ENCODE measurements at regions not wholly inside any gene's neighbourhood (a gene's known extent, or its start where the extent isn't known, plus 50 kb on each side); places are given as distances from the start of the nearest gene placed in this dataset.
A peak's percentile ranks its signal among the peaks of the same experiment; 100 is the strongest.
"Not testable (repeated sequence)": the region's sequence is repeated elsewhere in the genome, so short reads cannot be mapped to it uniquely, and the experiment has no call there.

DNA sequence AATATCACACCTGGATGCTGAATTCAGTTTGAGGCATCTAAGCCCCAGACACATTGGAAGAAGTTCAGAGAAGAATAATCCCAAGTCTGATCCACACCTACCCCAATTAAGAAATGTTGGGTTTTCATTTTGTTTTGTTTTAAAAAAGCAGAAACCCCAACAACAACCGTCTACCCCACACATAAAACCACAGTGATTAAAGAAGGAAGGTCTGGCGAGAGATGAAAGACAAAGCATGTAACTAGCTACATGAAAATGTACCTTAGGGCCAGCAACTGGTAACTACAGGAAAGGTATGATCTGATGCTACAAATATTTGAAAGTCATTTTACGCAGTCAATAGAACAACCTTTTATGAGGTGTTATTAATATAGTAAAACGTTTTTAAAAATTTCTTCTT, 1112.3 kb downstream of the GATA3 start:
- Mint-ChIP-seq H3K4me3 (no peak overlapping the region), H3K4me1 (ENCODE audit: low read depth) (peaks cover 30% of the 10 kb centered on the region), H3K36me3 (ENCODE audit: low read depth) (no peaks in the 10 kb centered on the region), H3K27ac (no peak overlapping the region), H3K9me3 (peaks cover 10% of the 10 kb centered on the region), H3K27me3 (no peaks in the 10 kb centered on the region)
- H3K9me3 ChIP-seq (ENCODE audit: control insufficient read depth in 1 of 2, insufficient read depth in 1 of 2, low read length in 2 of 2) = no peaks in the 10 kb centered on the region
- ChIA-PET CTCF (no interaction called here), POLR2A (no interaction called here)
- DNase-seq (no peak), ATAC-seq (ENCODE audit: poor library complexity) (no peak)
- no peak overlapping the region for H3K27ac ChIP-seq (ENCODE audit: low read depth in 1 of 2, low read length in 2 of 2)
- intact Hi-C loops (cut with DNase I, micrococcal nuclease) = no loop called here
- H3K4me1 ChIP-seq (ENCODE audit: insufficient read depth, low read length) = no peaks in the 10 kb centered on the region
- TF ChIP-seq CTCF (IDR thresholded peaks at IDR 0.05) = no peak
- H3K36me3 ChIP-seq (ENCODE audit: insufficient read depth, low read length) = no peaks in the 10 kb centered on the region
- H3K27me3 ChIP-seq (ENCODE audit: control insufficient read depth in 1 of 2, insufficient read depth in 2 of 2, low read length in 2 of 2) = no peaks in the 10 kb centered on the region
- no peak overlapping the region for H3K4me3 ChIP-seq (ENCODE audit: low read length)

GRCh38 chr10:9172276-9172675, 1117.8 kb downstream of the GATA3 start:
- no peaks in the 10 kb centered on the region for H3K27me3 ChIP-seq (ENCODE audit: control insufficient read depth in 1 of 2, insufficient read depth in 2 of 2, low read length in 2 of 2)
- Mint-ChIP-seq H3K36me3 (ENCODE audit: low read depth) (no peaks in the 10 kb centered on the region), H3K27me3 (peaks cover 4% of the 10 kb centered on the region), H3K9me3 (no peaks in the 10 kb centered on the region), H3K4me1 (ENCODE audit: low read depth) (peaks cover 14% of the 10 kb centered on the region), H3K27ac (no peak overlapping the region), H3K4me3 (no peak overlapping the region)
- ATAC-seq (ENCODE audit: poor library complexity) (no peak), DNase-seq (no peak)
- H3K4me3 ChIP-seq (ENCODE audit: low read length) = no peak overlapping the region
- ChIA-PET CTCF (no interaction called here), POLR2A (no interaction called here)
- H3K4me1 ChIP-seq (ENCODE audit: insufficient read depth, low read length) = no peaks in the 10 kb centered on the region
- TF ChIP-seq CTCF (IDR thresholded peaks at IDR 0.05) = no peak
- intact Hi-C loops (cut with DNase I, micrococcal nuclease) = no loop called here
- peaks cover 0 to 4% of the 10 kb centered on the region in 2 experiments for H3K9me3 ChIP-seq (ENCODE audit: control insufficient read depth in 1 of 2, insufficient read depth in 1 of 2, low read length in 2 of 2)
- no peaks in the 10 kb centered on the region for H3K36me3 ChIP-seq (ENCODE audit: insufficient read depth, low read length)
- H3K27ac ChIP-seq (ENCODE audit: low read depth in 1 of 2, low read length in 2 of 2) = no peak overlapping the region

DNA sequence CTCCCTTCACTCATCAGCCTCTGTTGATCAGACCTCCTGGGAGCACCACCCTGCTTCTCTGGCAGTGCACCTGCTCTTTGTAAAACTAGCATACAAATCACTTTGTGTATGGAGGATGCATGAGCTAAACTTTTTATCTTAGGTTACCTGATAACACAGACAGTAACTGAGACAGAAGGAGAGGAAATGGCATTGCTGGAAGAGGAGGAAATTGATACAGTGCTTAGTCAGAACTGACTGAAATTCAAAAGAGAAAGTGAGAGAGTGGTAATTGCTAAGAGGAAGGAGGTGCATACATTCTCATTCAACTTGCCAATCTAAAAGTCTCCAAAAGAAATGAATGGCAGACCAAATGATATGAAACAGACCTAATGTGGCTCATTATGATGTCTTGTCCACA, 1120.7 kb downstream of the GATA3 start:
- Mint-ChIP-seq H3K4me1 (ENCODE audit: low read depth) (peaks cover 10% of the 10 kb centered on the region), H3K4me3 (no peak overlapping the region), H3K27me3 (peaks cover 4% of the 10 kb centered on the region), H3K36me3 (ENCODE audit: low read depth) (no peaks in the 10 kb centered on the region), H3K27ac (no peak overlapping the region), H3K9me3 (no peaks in the 10 kb centered on the region)
- H3K4me1 ChIP-seq (ENCODE audit: insufficient read depth, low read length) = no peaks in the 10 kb centered on the region
- H3K27ac ChIP-seq (ENCODE audit: low read depth in 1 of 2, low read length in 2 of 2) = no peak overlapping the region
- H3K27me3 ChIP-seq (ENCODE audit: control insufficient read depth in 1 of 2, insufficient read depth in 2 of 2, low read length in 2 of 2) = no peaks in the 10 kb centered on the region
- peaks cover 0 to 4% of the 10 kb centered on the region in 2 experiments for H3K9me3 ChIP-seq (ENCODE audit: control insufficient read depth in 1 of 2, insufficient read depth in 1 of 2, low read length in 2 of 2)
- ATAC-seq (ENCODE audit: poor library complexity) (no peak), DNase-seq (peak in 1 of 14 experiments; percentile 13)
- CTCF ChIA-PET = no interaction called here
- POLR2A ChIA-PET = no interaction called here
- intact Hi-C loops (cut with DNase I, micrococcal nuclease) = no loop called here
- no peaks in the 10 kb centered on the region for H3K36me3 ChIP-seq (ENCODE audit: insufficient read depth, low read length)
- no peak for TF ChIP-seq CTCF (IDR thresholded peaks at IDR 0.05)
- no peak overlapping the region for H3K4me3 ChIP-seq (ENCODE audit: low read length)

GRCh38 chr10:9183197-9183880, 1128.9 kb downstream of the GATA3 start:
- H3K9me3 Mint-ChIP-seq; H3K4me1 ChIP-seq (ENCODE audit: insufficient read depth, low read length); H3K27ac Mint-ChIP-seq; H3K4me3 Mint-ChIP-seq; H3K4me1 Mint-ChIP-seq (ENCODE audit: low read depth); intact Hi-C loops (cut with DNase I, micrococcal nuclease); DNase-seq; CTCF ChIA-PET; H3K36me3 Mint-ChIP-seq (ENCODE audit: low read depth); ATAC-seq (ENCODE audit: poor library complexity); H3K36me3 ChIP-seq (ENCODE audit: insufficient read depth, low read length); H3K27me3 Mint-ChIP-seq; H3K4me3 ChIP-seq (ENCODE audit: low read length); POLR2A ChIA-PET; H3K9me3 ChIP-seq (ENCODE audit: control insufficient read depth in 1 of 2, insufficient read depth in 1 of 2, low read length in 2 of 2); H3K27me3 ChIP-seq (ENCODE audit: control insufficient read depth in 1 of 2, insufficient read depth in 2 of 2, low read length in 2 of 2); H3K27ac ChIP-seq (ENCODE audit: low read depth in 1 of 2, low read length in 2 of 2): not testable (repeated sequence)

Data from CD4-positive, alpha-beta T cell (primary cell).